SU-DHL-6 (cell line): ENCODE measurements at regions not wholly inside any gene's neighbourhood (a gene's known extent, or its start where the extent isn't known, plus 50 kb on each side); places are given as distances from the start of the nearest gene placed in this dataset.

ENCODE experiments used
- CTCF ChIP-seq: fragments of 200-600 bp; sonication (generic); IDR thresholded peaks from one replicate; pipeline ENCODE4 v1.5.1; 2017; ENCODE audit warnings: antibody characterized with exemption, mild to moderate bottlenecking, low read length, moderate library complexity; ENCODE audit not compliant: insufficient read depth, poor library complexity, severe bottlenecking
- EZH2phosphoT487 ChIP-seq: fragments of 200-600 bp; sonication (generic), shearing (Covaris generic); conservative IDR thresholded peaks from 2 replicates; pipeline ENCODE4 v1.6.1; 2018; ENCODE audit warnings: mild to moderate bottlenecking, antibody characterized with exemption, low read length, moderate library complexity, mixed read lengths

DNA sequence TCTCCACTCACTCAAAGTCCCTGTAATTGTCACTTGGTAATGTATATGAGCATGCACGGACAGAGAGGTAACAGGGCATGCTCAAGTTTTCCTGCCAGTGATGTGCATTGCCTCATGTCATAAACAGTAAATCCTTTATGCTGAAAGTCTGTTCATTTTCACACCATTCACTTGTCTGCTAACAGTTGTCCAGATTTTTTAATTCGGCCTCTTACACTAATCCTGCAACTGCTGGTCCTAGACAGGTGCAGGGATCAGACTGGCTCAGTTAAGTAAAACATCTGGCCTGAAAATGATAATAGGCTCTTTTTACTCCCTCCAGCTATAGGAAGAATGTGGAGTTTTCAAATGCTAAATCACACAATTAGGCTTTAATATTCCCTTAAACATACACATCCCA lies 185.4 kb upstream of the VGLL2 start:
- TF ChIP-seq EZH2phosphoT487 = no peak
- TF ChIP-seq CTCF = no peak
